NCI-H1436 (cell line): ENCODE measurements at regions not wholly inside any gene's neighbourhood (a gene's known extent, or its start where the extent isn't known, plus 50 kb on each side); places are given as distances from the start of the nearest gene placed in this dataset.
"Not testable (repeated sequence)": the region's sequence is repeated elsewhere in the genome, so short reads cannot be mapped to it uniquely, and the experiment has no call there.

Experiments
- DNase-seq: peaks from one replicate; lab custom pipeline; 2025; lab: John Stamatoyannopoulos, UW

GRCh38 chr6:97456070-97456469 is 173.1 kb upstream of the MMS22L start:
- no peak for DNase-seq

- DNase-seq, result no peak
These were observed 176.5 kb upstream of the MMS22L start for GRCh38 chr6:97459535-97459934.

DNA sequence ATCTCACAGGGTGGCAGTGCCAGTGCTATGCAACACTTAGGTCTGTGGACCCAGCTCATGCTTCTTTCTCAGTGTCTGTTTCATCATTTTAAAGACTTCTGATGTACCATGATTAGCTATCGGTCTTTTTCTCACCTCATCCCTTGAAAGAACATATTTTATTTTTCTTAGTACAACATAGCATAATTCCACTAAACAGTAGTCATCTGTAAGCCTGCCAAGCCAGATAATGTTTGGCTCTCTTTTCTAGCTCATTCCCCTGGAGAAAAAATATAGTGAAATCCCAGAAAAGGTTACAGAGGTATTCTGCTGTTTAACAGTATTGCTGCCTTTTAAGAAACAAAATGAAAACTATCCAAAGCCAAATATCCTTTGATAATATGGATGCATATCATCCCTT is 177.0 kb upstream of the MMS22L start:
- DNase-seq, result no peak

- DNase-seq, result no peak
These were observed 177.5 kb upstream of the MMS22L start for GRCh38 chr6:97460394-97461080.

DNA sequence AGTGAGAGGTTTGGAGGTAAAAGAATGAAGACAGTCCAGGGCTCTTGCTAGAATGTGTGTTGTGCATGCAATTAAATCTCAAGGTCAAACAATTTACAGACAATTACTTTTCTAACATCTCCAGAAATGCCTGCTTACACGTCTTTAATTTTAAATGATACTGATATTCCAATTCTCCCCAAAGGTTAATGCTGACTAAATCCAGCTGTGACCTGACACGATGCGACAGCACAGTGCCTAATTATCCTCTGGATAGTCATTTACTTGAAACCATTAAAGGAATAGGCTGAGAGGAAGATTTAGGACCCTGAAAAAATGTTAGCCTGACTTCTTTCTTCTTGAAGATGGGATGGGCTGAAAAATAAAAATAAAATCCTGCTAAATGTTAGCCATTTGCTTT is 178.2 kb upstream of the MMS22L start:
- no peak for DNase-seq

GRCh38 chr6:97462031-97462430 is 179.0 kb upstream of the MMS22L start:
- no peak for DNase-seq

- no peak for DNase-seq
These were observed 180.1 kb upstream of the MMS22L start for GRCh38 chr6:97462938-97463598.

- no peak for DNase-seq
These were observed 183.0 kb upstream of the MMS22L start for GRCh38 chr6:97465877-97466561.

DNA sequence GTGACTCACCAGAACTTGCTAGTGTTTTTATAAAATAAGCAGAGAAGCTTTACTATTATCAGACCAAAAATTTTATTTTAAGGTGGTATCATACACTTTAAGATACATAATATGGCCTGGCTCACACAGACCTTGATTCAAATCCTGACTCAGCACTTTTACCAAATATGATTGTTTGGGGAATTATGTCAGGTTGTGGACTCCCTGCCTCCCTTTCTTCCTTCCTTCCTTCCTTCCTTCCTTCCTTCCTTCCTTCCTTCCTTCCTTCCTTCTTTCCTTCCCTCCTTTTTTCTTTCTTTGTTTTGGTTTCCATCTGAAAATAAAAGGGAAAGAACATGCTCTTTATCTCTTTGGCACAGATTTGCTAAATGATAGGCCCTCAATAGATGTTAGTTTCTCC is 186.0 kb upstream of the MMS22L start:
- DNase-seq, result no peak

GRCh38 chr6:97469451-97469850 is 186.4 kb upstream of the MMS22L start:
- no peak for DNase-seq

DNA sequence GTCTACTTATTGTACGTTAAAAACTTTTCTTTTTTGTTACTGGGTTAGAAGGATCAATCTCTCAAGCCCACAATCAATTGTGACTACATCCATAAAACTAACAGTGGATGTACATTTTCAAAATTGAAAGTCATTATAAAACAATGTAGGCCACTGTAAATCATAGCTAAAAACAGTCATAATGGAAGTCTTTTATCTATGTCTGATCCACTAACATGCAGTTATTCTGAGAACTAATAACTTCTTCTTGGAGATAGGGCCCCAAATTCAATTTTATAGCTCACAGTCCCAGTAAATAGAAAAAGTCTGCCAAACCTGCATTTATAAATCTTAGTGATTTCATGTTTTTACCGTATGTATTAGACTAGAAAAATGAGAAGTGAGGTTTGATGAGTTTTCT is 187.3 kb upstream of the MMS22L start:
- DNase-seq, result no peak

- DNase-seq, result no peak
These were observed 191.0 kb upstream of the MMS22L start for GRCh38 chr6:97473979-97474378.

- peak; percentile 61 for DNase-seq
These were observed 214.8 kb upstream of the MMS22L start for GRCh38 chr6:97497713-97498331.

DNA sequence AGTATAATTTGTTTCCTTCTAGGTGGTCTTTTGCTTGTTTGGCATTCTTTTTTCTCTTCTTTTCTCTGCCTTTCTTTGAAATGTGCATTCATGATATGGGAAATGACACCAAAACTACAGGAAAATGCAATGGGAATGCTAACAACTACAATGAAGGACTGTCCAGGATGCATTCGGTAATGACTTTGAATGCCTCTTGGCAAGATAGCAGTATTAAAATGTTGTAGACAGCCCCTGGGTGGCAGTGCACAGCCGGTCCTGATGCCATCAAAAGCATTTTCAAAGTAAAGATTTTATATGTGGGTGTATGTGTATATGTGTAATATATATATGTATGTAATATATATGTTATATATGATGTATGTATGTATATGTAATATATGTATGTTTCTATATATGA is 218.8 kb upstream of the MMS22L start:
- no peak for DNase-seq

DNA sequence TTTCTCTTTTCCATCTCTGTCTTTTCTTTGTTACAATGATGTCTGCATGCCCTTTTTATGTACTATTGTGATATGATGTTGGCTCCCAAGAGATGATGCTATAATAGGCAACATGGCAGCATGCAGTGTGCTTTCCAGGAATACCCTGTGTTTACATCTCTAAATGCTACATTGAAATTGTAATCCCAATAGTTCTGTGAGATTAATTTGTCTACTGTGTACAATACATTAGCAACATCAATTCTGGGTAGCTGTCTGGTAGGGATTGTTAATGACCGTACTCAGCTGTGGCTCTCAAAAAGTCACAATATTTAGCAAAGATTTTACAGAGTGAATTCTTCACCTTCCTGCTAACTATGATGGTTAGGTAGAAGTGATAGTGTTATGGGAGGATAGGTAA is 225.6 kb upstream of the MMS22L start:
- DNase-seq, result no peak

DNA sequence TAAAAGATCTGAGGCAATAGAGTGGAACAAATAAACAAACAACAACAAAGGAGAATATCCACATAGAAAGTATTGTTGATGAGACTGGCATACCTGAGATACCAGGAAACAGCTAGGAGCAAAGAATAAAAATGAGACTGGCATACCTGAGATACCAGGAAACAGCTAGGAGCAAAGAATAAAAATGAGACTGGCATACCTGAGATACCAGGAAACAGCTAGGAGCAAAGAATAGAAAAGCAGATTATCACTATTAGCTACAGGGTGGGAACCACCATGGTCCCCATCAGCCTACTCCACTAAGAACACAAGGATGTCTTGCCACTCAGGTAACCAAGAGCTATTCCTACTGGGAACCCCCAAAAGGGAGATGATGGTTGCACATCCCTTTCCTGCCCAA is 230.2 kb upstream of the MMS22L start:
- not testable (repeated sequence) for DNase-seq

- no peak for DNase-seq
These were observed 241.8 kb upstream of the MMS22L start for GRCh38 chr6:97524811-97525210.

DNA sequence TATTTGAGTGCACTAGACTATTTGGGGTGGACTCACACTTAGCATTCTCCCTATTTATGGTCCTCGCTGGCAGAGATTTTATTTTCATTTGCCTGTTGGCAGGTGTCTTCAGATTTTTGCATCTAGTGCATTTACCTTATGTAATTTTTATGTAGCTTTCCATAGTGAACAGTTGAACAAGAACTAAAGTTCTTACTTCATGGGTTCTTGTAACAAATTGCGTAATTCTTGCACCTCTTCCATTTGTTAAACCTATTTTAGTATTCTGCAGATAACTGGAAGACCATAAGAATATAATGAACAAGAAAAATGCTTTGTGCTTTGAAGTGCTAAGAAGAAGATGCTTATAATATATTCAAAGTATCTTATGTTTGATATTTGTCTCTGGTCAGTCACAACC is 252.8 kb upstream of the MMS22L start:
- DNase-seq, result no peak

DNA sequence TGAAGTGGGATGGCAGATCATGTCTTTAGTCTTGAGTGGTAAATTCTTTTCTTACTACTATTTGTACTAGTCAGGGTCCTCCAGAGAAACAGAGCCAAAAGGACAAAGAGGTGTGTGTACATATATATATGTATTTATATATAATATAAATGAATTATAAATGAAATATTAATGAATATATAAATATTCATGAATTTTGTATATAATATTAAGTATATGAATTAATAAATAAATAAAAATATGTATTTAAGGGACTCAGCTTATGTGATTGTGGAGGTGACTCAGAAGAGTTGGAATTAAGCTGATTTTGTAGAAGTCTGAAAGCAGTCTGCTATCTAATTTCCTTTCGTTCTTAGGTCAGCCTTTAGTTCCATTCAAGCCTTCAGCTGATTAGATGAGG is 265.3 kb upstream of the MMS22L start:
- DNase-seq, result no peak

DNA sequence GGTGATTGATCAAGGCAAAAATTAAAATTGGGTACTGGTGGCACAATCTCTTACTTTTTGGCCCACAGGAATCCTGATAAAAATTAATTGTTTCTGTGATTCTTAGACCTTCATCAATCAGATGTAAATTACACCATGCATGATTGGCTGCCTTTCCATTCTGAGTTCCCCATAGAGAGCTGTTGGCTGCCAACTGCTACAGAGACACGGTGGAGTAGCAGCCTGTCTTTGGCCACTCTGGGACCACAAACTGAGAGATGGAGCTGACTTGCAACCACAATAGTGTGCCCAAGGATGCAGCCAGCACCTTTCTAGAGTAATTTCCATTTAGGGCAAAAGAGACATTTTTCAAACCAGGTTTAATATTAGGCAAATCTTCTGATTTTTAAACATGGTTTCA is 274.3 kb upstream of the MMS22L start:
- no peak for DNase-seq

DNA sequence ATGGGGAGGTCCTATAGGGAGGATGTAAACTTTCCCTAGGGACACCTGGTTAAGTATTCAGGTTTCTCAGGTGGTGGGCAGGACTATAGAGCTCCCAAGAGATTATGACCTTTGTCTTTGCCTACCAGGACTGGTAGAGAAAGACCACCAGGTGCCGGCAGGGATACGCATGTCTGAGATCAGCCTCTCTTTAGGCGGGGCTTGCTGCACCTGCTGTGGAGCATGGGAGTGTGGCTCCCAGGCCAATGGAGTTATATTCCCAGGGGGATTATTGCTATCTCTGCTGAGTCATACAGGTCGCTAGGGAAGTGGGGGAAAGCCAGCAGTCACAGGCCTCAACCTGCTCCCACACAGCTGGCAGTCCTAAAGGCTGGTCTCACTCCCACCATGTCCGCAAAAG is 280.5 kb upstream of the MMS22L start:
- peak; percentile 69 for DNase-seq

- no peak for DNase-seq
These were observed 289.9 kb upstream of the MMS22L start for GRCh38 chr6:97572943-97573342.

DNA sequence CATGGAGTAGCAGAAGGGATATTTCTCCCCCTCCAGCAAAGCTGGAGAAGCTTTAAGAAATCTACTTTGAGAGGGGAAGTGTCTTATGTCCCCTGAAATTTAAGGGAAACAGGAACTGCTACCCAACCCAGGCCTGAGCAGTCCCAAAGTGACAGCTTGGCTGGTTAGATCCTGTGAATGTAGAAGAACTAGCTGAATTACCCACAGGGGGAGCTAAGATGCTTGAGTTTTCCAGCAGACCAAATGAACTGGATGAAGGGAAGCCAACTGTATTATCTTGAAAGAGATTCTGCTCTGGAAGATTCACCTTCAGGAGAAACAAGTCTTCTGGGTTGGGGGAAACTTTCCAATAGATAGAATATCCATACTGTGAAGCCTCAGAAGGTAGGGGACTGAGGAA is 303.3 kb upstream of the MMS22L start:
- no peak for DNase-seq
